SU-DHL-6 (cell line): ENCODE measurements at regions not wholly inside any gene's neighbourhood (a gene's known extent, or its start where the extent isn't known, plus 50 kb on each side); places are given as distances from the start of the nearest gene placed in this dataset.

Experiments used
- H2AFZ ChIP-seq: fragments of 200-600 bp; sonication (generic); 2 replicates; pipeline ENCODE4 v1.6.1; 2014; ENCODE audit warnings: low read depth, mild to moderate bottlenecking, moderate library complexity, mixed read lengths, antibody characterized with exemption, low read length; ENCODE audit not compliant: severe bottlenecking
- H3F3A ChIP-seq: fragments of 200-600 bp; shearing (Covaris generic); 2 replicates; pipeline ENCODE4 v1.6.0; 2016; ENCODE audit warnings: antibody characterized with exemption, mild to moderate bottlenecking; ENCODE audit not compliant: insufficient read depth
- H3K27ac ChIP-seq: fragments of 200-600 bp; sonication (generic); 2 replicates; pipeline ENCODE4 v1.5.1; 2016; ENCODE audit warnings: low read depth, mild to moderate bottlenecking, low read length, moderate library complexity, mixed read lengths
- H3K27me3 ChIP-seq: fragments of 200-600 bp; sonication (generic), shearing (Covaris generic); 2 replicates; pipeline ENCODE4 v1.6.0; 2014; ENCODE audit warnings: mild to moderate bottlenecking, low read length
- H3K36me3 ChIP-seq: fragments of 200-600 bp; sonication (generic); 2 replicates; pipeline ENCODE4 v1.6.1; 2014; ENCODE audit warnings: mild to moderate bottlenecking, low read length, mixed read lengths
- H3K4me2 ChIP-seq: fragments of 300-600, 200-600 bp; shearing (Covaris generic), sonication (generic); 2 replicates; pipeline ENCODE4 v1.6.0; 2014; ENCODE audit warnings: low read length, low read depth, mild to moderate bottlenecking; ENCODE audit not compliant: poor library complexity, severe bottlenecking
- H3K4me3 ChIP-seq: fragments of 200-600 bp; sonication (generic); 2 replicates; pipeline ENCODE4 v1.5.1; 2014; ENCODE audit warnings: antibody characterized with exemption, low read length, mild to moderate bottlenecking, mixed read lengths; ENCODE audit not compliant: insufficient read depth, poor library complexity, severe bottlenecking
- H3K79me2 ChIP-seq: fragments of 200-600 bp; sonication (generic); 2 replicates; pipeline ENCODE4 v1.6.1; 2014; ENCODE audit warnings: mild to moderate bottlenecking, low read length, moderate library complexity; ENCODE audit not compliant: insufficient read depth
- H3K9ac ChIP-seq: fragments of 200-600 bp; sonication (generic); 2 replicates; pipeline ENCODE4 v1.7.0; 2014; ENCODE audit warnings: mild to moderate bottlenecking, low read length
- H3K9me2 ChIP-seq: fragments of 200-600 bp; sonication (generic); replicated peaks from 2 replicates; pipeline ENCODE4 v1.6.1; 2014; ENCODE audit warnings: low read length; ENCODE audit not compliant: insufficient read depth
- H3K9me3 ChIP-seq: fragments of 200-600 bp; sonication (generic); 2 replicates; pipeline ENCODE4 v1.6.1; 2014; ENCODE audit warnings: low read length, mixed read lengths; ENCODE audit not compliant: insufficient read depth
- H4K20me1 ChIP-seq: fragments of 200-600 bp; sonication (generic); 2 replicates; pipeline ENCODE4 v1.6.1; 2014; ENCODE audit warnings: low read depth, mild to moderate bottlenecking, antibody characterized with exemption, low read length, moderate library complexity, mixed read lengths
- EZH2phosphoT487 ChIP-seq: fragments of 200-600 bp; sonication (generic), shearing (Covaris generic); conservative IDR thresholded peaks from 2 replicates; pipeline ENCODE4 v1.6.1; 2018; ENCODE audit warnings: mild to moderate bottlenecking, antibody characterized with exemption, low read length, moderate library complexity, mixed read lengths
- TF ChIP-seq, protein P1 (sequence below): fragments of 200-600 bp; sonication (generic); IDR thresholded peaks from one replicate; pipeline ENCODE4 v1.5.1; 2017; ENCODE audit warnings: antibody characterized with exemption, mild to moderate bottlenecking, low read length, moderate library complexity; ENCODE audit not compliant: insufficient read depth, poor library complexity, severe bottlenecking

DNA sequence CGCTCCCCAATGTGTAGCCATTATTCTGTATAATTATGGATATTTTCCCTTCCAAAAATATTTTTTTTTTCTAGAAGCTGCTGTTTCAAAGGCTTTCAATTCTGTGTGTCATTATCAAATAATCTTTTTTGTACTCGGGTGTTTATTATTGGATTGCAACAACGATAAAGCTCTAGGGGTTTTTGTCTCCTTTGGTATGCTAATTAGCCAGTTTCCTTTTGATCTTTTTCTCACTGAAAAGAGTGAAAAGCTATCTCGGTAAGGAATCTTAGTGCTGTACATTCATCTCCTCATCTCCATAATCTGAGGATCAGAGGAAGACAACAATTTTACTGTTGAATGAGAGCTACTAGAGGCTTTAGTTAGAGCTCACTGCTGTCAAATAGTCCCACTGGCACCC is 136.6 kb downstream of the OLFM4 start:
- Histone ChIP-seq H3F3A (no peaks in the 10 kb centered on the region), H4K20me1 (no peaks in the 10 kb centered on the region), H3K79me2 (no peaks in the 10 kb centered on the region), H3K9me2 (no peaks in the 10 kb centered on the region), H3K4me3 (no peak overlapping the region), H3K27ac (no peak overlapping the region), H3K36me3 (no peaks in the 10 kb centered on the region), H3K27me3 (no peaks in the 10 kb centered on the region), H2AFZ (no peak overlapping the region), H3K4me2 (no peak overlapping the region), H3K9ac (no peak overlapping the region), H3K9me3 (no peaks in the 10 kb centered on the region)
- no peak for TF ChIP-seq EZH2phosphoT487
- TF ChIP-seq, protein P1, sequence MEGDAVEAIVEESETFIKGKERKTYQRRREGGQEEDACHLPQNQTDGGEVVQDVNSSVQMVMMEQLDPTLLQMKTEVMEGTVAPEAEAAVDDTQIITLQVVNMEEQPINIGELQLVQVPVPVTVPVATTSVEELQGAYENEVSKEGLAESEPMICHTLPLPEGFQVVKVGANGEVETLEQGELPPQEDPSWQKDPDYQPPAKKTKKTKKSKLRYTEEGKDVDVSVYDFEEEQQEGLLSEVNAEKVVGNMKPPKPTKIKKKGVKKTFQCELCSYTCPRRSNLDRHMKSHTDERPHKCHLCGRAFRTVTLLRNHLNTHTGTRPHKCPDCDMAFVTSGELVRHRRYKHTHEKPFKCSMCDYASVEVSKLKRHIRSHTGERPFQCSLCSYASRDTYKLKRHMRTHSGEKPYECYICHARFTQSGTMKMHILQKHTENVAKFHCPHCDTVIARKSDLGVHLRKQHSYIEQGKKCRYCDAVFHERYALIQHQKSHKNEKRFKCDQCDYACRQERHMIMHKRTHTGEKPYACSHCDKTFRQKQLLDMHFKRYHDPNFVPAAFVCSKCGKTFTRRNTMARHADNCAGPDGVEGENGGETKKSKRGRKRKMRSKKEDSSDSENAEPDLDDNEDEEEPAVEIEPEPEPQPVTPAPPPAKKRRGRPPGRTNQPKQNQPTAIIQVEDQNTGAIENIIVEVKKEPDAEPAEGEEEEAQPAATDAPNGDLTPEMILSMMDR = no peak

DNA sequence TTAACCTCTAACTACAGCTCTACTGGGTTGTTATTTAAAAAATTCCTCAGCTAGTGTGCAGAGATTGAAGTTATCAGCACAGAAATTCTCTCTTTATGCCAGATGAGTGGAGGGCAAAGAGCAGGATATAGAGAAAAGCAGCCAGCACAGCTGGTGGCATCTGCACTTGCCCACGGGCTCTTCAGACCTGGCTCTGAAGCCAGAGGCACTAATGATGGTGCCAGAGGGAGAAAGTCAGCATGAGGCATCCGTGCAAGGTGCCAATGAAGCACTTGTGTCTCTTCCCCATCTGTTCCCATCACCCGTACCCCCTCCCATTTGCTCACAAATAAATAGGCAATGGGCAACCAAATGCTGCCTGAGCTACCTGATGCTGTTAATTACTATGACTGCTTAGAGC is 138.9 kb downstream of the OLFM4 start:
- H3K79me2 ChIP-seq = no peaks in the 10 kb centered on the region
- H3K27me3 ChIP-seq = no peaks in the 10 kb centered on the region
- no peaks in the 10 kb centered on the region for H3K9me3 ChIP-seq

DNA sequence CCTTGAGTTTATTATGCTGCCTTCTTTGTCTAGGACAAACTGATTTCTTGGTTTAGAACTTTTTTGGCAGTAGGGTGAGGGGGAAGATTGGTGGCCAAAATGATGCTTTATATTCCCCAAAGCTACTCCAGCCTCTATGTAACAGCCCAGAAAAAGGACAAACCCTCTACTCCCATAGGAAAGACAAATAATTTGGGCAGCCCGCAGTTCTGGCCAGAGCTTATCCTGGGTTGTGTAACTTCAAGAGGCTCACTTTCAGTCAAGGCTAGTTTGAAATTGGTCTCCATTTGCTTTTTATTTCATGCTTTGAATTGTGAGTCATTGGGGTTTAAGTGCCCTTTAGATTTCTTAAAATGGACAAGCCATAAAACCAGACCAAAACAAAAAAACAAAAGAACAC is 142.3 kb downstream of the OLFM4 start:
- Histone ChIP-seq H3K9me2 (no peaks in the 10 kb centered on the region), H2AFZ (no peak overlapping the region), H3K4me2 (no peak overlapping the region), H3K36me3 (no peaks in the 10 kb centered on the region), H4K20me1 (no peaks in the 10 kb centered on the region), H3K9ac (no peak overlapping the region), H3K27me3 (no peaks in the 10 kb centered on the region), H3K27ac (no peak overlapping the region), H3K9me3 (no peaks in the 10 kb centered on the region), H3K79me2 (no peaks in the 10 kb centered on the region), H3F3A (no peaks in the 10 kb centered on the region), H3K4me3 (no peak overlapping the region)
- TF ChIP-seq, protein P1 = no peak
- no peak for TF ChIP-seq EZH2phosphoT487

More for the DNA sequence above, 138.9 kb downstream of the OLFM4 start:
- H3F3A ChIP-seq = no peaks in the 10 kb centered on the region
- no peaks in the 10 kb centered on the region for H3K36me3 ChIP-seq
- H3K9me2 ChIP-seq = no peaks in the 10 kb centered on the region
- no peak overlapping the region for H3K9ac ChIP-seq
- H2AFZ ChIP-seq = no peak overlapping the region
- TF ChIP-seq, protein P1 = no peak
- no peak for TF ChIP-seq EZH2phosphoT487
- no peak overlapping the region for H3K4me3 ChIP-seq
- H3K4me2 ChIP-seq = no peak overlapping the region
- H3K27ac ChIP-seq = no peak overlapping the region
- H4K20me1 ChIP-seq = no peaks in the 10 kb centered on the region
